Right atrium auricular region (tissue), 2 donors: ENCODE measurements at regions not wholly inside any gene's neighbourhood (a gene's known extent, or its start where the extent isn't known, plus 50 kb on each side); places are given as distances from the start of the nearest gene placed in this dataset.

Experiments used
- DNase-seq: peaks from one replicate; pipeline ENCODE4 v3.0.0-alpha.2; 2019; ENCODE audit warnings: low spot score
- H3K27ac ChIP-seq, 2 donors: fragments of 200-600 bp; sonication (generic); 1 replicate in 1 of 2; 2 replicates in 1 of 2; pipeline ENCODE4 v1.5.1; 2016 to 2019
- H3K27me3 ChIP-seq, 2 donors: fragments of 200-600 bp; sonication (generic); one replicate each; pipeline versions ENCODE4 v1.5.1 to v1.6.0; 2017 to 2019
- H3K36me3 ChIP-seq: fragments of 200-600 bp; sonication (generic); one replicate; pipeline ENCODE4 v1.5.1; 2016
- H3K4me1 ChIP-seq, 2 donors: fragments of 200-600 bp; sonication (generic); one replicate each; pipeline versions ENCODE4 v1.5.1 to v1.6.0; 2017 to 2019
- H3K4me3 ChIP-seq, 2 donors: fragments of 200-600 bp; sonication (generic); 1 replicate in 1 of 2; 2 replicates in 1 of 2; pipeline ENCODE4 v1.5.1; 2017 to 2019; ENCODE audit warnings: mild to moderate bottlenecking in 1 of 2, moderate library complexity in 1 of 2
- H3K9me3 ChIP-seq, 2 donors: fragments of 200-600 bp; sonication (generic); one replicate each; pipeline ENCODE4 v1.5.1; 2019
- CTCF ChIP-seq, 2 donors: fragments of 200-600 bp; sonication (generic); IDR thresholded peaks; one replicate each; pipeline ENCODE4 v1.5.1; 2019; ENCODE audit warnings: antibody characterized with exemption in 2 of 2

DNA sequence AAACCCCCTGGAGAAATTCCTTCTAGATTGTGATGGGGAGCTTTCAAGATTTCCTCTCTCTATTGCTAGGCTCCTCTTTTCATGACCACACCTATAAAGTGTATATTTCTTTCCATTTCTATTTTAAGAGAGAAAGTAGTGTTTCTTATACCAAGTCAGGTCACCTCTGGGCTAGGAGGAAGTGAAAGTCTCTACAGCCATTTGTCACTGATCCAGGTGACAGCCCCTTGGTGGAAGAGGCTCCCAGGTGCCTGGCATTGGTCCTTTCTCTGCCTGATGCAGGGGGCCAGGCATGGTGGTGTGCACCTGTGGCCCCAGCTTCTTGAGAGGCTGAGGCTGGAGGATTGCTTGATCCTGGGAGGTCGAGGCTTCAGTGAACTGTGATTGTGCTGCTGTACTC lies 64.7 kb downstream of the DHCR7 start:
- no peak for DNase-seq
- Histone ChIP-seq H3K27me3 (no peaks in the 10 kb centered on the region), H3K4me3 (no peak overlapping the region)

GRCh38 chr11:71381781-71382505 lies 66.2 kb downstream of the DHCR7 start:
- Histone ChIP-seq H3K27me3 (no peaks in the 10 kb centered on the region), H3K27ac (no peak overlapping the region), H3K4me1 (no peaks in the 10 kb centered on the region), H3K36me3 (no peaks in the 10 kb centered on the region), H3K9me3 (no peaks in the 10 kb centered on the region), H3K4me3 (no peak overlapping the region)
- no peak for TF ChIP-seq CTCF (IDR thresholded peaks at IDR 0.05)
- DNase-seq, result no peak

More for the DNA sequence above, 64.7 kb downstream of the DHCR7 start:
- no peak for TF ChIP-seq CTCF (IDR thresholded peaks at IDR 0.05)
- H3K9me3 ChIP-seq, result no peaks in the 10 kb centered on the region
- H3K27ac ChIP-seq, result no peak overlapping the region
- no peaks in the 10 kb centered on the region for H3K4me1 ChIP-seq
- H3K36me3 ChIP-seq, result no peaks in the 10 kb centered on the region

DNA sequence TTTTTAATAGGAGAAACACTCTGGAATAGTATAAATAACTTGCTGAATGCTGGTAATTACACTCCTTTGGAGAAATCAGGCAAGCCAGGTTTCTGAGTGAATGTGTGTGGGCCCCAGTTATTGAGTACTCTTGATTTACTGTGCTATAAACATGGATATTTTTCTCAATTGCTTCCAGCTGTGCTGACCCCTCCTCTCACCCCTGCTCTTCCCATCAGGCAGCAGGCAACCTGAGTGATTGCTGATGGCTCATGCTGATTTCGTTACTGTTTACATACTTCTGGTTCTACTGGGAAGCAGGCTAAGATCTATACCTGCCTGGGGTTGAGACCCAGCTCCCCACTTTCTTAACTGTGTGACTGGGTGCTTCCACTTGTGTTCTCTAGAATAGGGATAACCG lies 68.5 kb downstream of the DHCR7 start:
- Histone ChIP-seq H3K9me3 (no peaks in the 10 kb centered on the region), H3K4me1 (no peaks in the 10 kb centered on the region), H3K36me3 (no peaks in the 10 kb centered on the region), H3K27ac (no peak overlapping the region), H3K4me3 (no peak overlapping the region), H3K27me3 (no peaks in the 10 kb centered on the region)
- DNase-seq, result no peak
- TF ChIP-seq CTCF (IDR thresholded peaks at IDR 0.05), result no peak

DNA sequence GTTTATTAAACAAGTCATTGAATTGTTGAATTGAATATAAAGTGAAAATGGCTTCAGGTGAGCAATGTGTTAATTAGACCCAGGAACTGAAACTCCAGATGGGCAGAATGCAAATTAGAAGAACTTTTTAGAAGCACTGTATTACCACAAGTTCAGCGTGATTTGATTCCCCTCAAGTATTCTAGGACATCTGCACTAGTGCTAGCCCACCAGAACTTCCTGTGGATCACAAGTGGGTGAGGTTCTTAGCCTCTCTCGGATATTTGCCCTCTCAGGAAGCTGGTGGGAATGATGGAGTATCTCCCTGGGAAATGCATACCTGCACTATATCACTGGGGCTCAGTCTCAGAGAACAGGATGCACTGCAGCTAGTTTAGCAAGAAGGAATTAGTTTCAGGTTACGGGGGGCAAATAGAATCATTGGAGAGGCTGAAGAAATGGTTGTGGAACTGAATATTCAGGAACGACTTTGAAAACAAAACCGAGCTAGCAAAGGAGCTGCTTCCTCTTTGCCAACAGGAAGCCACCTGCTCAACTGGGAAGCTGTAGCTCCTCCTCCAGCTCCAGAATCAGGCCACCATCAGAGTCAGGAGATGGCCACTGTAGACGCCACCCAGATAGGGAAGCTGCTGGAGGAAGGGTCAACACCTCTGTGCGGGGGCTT lies 74.3 kb downstream of the DHCR7 start:
- TF ChIP-seq CTCF (IDR thresholded peaks at IDR 0.05), result no peak
- H3K27ac ChIP-seq, result no peak overlapping the region
- no peaks in the 10 kb centered on the region for H3K27me3 ChIP-seq
- DNase-seq, result no peak
- no peaks in the 10 kb centered on the region for H3K9me3 ChIP-seq
- H3K4me1 ChIP-seq, result no peaks in the 10 kb centered on the region
- no peak overlapping the region for H3K4me3 ChIP-seq
- H3K36me3 ChIP-seq, result no peaks in the 10 kb centered on the region

DNA sequence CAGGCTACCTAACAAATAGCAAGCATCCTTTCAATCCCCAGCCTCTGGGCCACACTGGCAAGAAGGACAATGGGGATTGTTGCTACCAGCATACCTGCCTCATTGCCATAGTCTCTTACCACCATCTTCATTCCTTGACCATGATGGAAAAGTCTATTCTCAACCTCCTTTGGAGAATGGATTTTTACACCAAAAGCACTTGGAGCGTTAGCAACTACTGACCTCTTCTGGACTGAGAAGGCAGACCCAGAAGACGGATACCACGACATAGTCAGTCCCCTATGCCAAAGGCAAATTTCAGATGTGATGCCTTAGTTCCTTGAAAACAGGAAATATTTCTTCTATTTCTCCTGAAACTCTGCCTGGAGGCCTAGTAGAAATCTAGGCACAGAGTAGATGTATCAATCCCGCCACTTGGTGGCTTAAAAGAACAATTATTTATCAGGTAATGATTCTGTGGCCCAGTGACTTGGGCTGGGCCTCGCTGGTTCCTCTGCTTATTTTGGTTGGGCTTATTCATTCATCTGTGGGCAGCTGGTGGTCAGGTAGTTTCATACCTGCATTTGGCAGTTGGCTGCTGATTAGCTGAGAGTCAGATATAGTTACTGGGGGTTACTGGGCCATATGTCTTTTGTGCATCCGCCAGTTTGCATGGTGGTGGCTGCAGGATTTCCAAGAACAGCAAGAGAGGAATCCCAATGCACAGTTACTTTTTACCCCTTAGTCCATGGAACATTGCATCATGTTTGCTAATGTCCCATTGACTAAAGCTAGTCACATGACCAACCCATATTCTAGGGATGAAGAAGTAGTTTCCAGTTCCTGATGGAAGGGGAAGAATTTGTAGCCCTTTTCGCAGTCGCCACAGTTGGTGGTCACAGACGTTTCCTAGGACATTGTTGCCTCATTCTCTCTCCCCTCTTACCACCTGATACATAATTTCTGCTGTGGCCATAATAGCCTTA lies 75.2 kb downstream of the DHCR7 start:
- peak in 1 of 2 donors; percentile 30 for TF ChIP-seq CTCF (IDR thresholded peaks at IDR 0.05)
- Histone ChIP-seq H3K9me3 (no peaks in the 10 kb centered on the region), H3K4me3 (no peak overlapping the region), H3K27ac (no peak overlapping the region), H3K27me3 (no peaks in the 10 kb centered on the region), H3K36me3 (no peaks in the 10 kb centered on the region), H3K4me1 (no peaks in the 10 kb centered on the region)
- DNase-seq, result no peak
